Neural cell (in vitro differentiated cells): ENCODE measurements at regions not wholly inside any gene's neighbourhood (a gene's known extent, or its start where the extent isn't known, plus 50 kb on each side); places are given as distances from the start of the nearest gene placed in this dataset.

Experiments
- EP300 ChIP-seq: fragments of 450-650 bp; conservative IDR thresholded peaks from 2 replicates; pipeline ENCODE4 v1.6.1; 2014; ENCODE audit warnings: antibody characterized with exemption, mild to moderate bottlenecking, moderate library complexity; ENCODE audit not compliant: poor library complexity, severe bottlenecking
- EZH2 ChIP-seq: fragments of 200-600, 300-800 bp; shearing (Covaris generic), sonication (generic); IDR thresholded peaks from 2 replicates; pipeline ENCODE4 v1.6.1; 2014; ENCODE audit warnings: antibody characterized with exemption, low read length, borderline replicate concordance, mild to moderate bottlenecking; ENCODE audit not compliant: insufficient read depth, poor library complexity, severe bottlenecking
- MXI1 ChIP-seq: fragments of 450-650 bp; conservative IDR thresholded peaks from 2 replicates; pipeline ENCODE4 v1.6.1; 2014; ENCODE audit warnings: antibody characterized with exemption, mild to moderate bottlenecking; ENCODE audit not compliant: poor library complexity, severe bottlenecking
- POLR2AphosphoS5 ChIP-seq: IDR thresholded peaks from 2 replicates; pipeline ENCODE4 v1.6.1; 2012
- RAD21 ChIP-seq: fragments of 450-650 bp; conservative IDR thresholded peaks from 2 replicates; pipeline ENCODE4 v1.6.1; 2014; ENCODE audit warnings: antibody characterized with exemption, mild to moderate bottlenecking, moderate library complexity
- SMC3 ChIP-seq: fragments of 450-650 bp; conservative IDR thresholded peaks from 2 replicates; pipeline ENCODE4 v1.6.1; 2014; ENCODE audit warnings: antibody characterized with exemption, mild to moderate bottlenecking, moderate library complexity; ENCODE audit not compliant: poor library complexity
- TAF1 ChIP-seq: IDR thresholded peaks from 2 replicates; pipeline ENCODE4 v1.6.1; 2012; ENCODE audit warnings: low read depth
- TF ChIP-seq, protein P1 (sequence below): fragments of 450-650 bp; IDR thresholded peaks from 2 replicates; pipeline ENCODE4 v1.5.1; 2014; ENCODE audit warnings: antibody characterized with exemption, mild to moderate bottlenecking, moderate library complexity; ENCODE audit not compliant: poor library complexity, severe bottlenecking

DNA sequence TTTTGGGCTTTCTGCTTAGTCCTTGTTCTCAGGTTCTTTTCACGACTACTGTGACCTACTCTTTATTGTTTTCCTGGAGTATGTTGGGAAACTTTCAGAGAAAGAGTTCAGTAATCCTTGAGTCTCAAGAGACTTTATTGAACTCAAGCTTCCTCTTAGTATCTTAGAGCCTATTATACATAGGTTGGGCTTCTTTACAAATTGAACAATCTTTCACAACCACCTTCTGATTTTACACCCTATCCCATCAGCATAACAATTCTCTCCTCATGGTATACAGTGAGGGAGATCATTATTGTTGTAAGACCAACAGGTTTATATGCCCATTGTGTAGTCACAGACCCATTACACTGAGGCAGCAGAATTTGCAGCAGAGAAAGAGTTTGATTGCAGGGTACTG, 193.2 kb upstream of the IGF1 start:
- TF ChIP-seq EP300 (no peak), POLR2AphosphoS5 (no peak), SMC3 (no peak), EZH2 (no peak), MXI1 (no peak), RAD21 (no peak), TAF1 (no peak)
- TF ChIP-seq, protein P1, sequence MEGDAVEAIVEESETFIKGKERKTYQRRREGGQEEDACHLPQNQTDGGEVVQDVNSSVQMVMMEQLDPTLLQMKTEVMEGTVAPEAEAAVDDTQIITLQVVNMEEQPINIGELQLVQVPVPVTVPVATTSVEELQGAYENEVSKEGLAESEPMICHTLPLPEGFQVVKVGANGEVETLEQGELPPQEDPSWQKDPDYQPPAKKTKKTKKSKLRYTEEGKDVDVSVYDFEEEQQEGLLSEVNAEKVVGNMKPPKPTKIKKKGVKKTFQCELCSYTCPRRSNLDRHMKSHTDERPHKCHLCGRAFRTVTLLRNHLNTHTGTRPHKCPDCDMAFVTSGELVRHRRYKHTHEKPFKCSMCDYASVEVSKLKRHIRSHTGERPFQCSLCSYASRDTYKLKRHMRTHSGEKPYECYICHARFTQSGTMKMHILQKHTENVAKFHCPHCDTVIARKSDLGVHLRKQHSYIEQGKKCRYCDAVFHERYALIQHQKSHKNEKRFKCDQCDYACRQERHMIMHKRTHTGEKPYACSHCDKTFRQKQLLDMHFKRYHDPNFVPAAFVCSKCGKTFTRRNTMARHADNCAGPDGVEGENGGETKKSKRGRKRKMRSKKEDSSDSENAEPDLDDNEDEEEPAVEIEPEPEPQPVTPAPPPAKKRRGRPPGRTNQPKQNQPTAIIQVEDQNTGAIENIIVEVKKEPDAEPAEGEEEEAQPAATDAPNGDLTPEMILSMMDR, result no peak
